CMK (cell line): ENCODE measurements at regions not wholly inside any gene's neighbourhood (a gene's known extent, or its start where the extent isn't known, plus 50 kb on each side); places are given as distances from the start of the nearest gene placed in this dataset.

ENCODE experiments used
- DNase-seq: peaks from one replicate; pipeline ENCODE4 v3.0.0-alpha.2; 2010; ENCODE audit warnings: low read depth

DNA sequence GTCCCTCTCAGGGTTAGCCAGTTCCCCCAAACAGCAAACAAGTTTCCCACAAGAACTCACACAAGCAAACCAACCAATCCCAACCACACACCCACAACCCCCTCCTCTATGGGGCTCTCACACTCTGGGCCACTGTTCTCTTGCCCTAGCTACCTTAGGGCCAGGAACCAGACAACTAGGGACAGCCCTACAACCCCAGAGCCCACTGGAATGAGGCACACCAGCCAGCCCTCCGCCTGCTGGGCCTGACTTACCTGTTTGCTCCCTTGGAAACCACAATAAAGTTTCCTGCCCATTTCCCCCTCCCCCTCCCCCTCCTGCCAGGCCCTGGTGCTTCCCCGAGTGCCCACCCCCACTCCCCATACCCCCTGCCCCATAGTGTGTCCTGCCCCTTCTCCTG lies 132.6 kb downstream of the WDR11 start:
- DNase-seq: no peak

DNA sequence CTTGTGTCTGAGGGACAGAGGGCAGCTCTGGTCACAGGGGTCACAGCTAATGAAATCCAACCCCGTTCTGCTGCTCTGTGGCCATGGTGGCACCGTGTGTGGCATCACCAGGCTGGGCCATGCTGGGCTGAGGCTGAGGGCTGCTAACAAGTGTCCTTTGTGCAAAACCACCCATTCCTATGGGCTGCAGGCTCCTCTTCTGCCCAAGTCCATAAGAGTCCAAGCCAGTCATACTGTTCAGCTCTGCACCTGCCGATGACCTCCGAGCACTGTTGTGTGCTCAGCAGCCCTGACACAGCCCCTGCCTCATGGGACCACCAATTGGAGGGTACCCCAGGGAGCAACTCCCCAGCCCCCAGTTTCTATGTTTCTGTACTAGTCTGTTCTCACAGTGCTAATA lies 133.1 kb downstream of the WDR11 start:
- no peak for DNase-seq

DNA sequence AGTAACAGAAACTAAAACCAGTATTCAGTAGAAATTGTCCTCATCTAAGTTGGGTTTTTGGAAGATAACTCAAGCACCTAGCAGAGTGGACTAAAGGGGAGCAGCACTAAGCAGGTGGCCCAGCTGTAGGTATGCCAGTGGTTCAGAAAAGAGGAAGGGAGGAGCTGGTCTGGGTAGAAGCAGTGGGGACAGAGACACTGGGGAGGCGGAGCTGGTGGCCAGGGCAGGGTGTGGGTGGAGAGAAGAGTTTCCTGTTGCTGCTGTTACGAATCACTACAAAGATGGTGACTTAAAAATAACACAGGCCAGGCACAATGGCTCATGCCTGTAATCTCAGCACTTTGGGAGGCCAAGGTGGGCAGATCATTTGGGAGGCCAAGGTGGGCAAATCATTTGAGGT lies 136.2 kb downstream of the WDR11 start:
- DNase-seq: no peak

DNA sequence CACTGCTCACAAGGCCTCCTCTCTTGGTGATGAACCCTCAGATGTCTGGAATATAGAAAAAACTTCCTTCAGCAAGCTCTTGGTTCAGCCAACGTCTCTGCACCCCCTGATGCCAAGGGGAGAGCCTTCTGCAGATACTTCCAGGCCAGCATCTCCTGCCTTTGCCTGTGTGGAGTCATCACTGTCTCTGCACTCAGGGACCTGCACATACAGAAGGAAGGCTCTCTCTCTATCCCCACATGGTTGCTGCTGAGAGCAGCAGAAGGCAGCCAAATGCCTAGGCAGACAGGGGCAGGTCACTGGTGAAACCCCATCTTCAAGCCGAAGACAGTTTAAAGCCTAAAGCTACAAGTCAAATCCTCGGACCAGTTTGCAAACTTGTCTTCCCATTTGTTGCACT lies 137.6 kb downstream of the WDR11 start:
- DNase-seq: no peak

DNA sequence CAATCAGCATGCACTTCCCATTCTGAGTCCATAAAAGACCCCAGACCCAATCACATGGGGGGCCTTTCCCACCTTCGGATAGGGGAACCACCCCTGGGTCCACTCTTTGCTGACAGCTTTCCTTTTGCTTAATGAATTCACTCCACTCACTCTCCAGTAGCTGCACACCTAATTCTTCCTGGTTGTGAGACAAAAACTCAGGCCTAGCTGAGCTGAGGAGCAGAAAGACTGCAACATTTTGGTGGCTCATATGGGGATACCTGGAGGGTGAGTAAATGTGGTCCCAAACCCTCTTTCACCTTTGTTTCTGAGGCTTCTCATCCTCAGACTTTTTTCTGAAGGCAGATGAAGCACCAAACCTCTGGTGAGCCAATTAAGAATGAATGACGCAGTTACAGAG lies 138.1 kb downstream of the WDR11 start:
- no peak for DNase-seq

DNA sequence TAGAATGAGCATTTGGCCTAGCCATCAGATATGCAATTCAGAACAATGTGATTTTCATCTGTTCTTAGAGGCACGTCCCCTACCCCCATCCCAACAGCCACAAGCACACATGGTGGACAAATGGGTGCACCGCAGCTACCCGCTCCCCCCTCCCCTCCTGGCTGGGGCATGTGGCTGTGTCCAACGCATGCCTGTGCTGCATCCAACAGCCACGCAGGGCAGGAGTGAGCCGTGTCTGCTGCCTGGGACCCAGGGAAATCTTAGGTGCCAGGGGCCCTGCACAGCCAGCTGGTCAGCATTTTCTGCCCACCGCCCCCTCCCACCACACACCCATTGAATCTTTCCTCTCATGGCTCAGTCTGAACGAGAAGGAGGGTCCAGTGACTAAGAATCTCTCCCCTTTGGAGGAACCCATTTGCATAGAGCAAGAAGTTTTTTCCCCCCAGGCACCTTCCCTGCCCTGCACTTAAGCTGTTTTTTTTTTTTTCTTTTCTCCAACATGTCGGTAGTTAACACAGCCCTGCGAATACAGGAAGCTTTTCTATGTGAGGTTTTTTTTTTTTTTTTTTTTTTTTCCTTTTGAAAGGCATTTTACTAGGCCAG lies 138.9 kb downstream of the WDR11 start:
- DNase-seq: no peak

DNA sequence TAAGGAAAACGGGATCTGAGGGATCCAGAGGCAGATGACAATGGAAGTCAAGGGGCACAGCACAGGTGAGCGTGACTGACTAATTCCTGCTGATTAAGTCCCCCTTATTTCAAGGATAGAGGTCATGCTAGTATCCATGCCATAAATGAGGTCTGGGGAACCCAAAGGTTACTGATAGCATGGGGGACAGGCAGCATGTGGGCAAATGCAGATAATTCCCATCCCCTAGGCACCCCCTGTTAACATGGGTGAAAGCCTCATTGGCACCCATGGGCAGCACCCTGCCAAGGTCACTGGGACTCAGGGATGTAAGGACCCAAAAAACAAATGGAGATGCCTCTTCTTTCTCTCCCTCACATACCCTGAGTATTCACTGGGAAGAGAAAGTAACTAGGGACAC lies 139.7 kb downstream of the WDR11 start:
- no peak for DNase-seq

DNA sequence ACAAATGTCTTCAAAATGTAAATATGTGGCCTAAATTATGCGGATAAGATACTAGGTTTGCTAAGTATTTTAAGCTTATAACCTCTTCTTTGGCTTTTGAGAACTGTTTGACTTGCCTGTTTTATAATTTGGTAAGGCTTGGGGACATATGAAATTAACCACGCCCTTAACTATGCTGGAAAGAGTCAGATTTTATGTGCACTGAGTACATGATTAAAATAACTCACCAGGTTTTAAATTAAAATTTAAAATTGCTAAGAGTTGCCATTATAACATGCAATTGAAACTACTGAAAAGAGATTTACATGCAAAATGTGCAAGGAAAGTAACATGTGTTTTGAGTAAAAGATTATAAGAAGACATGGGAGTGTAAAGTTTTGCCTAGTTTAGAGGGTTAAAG lies 141.9 kb downstream of the WDR11 start:
- DNase-seq: no peak

DNA sequence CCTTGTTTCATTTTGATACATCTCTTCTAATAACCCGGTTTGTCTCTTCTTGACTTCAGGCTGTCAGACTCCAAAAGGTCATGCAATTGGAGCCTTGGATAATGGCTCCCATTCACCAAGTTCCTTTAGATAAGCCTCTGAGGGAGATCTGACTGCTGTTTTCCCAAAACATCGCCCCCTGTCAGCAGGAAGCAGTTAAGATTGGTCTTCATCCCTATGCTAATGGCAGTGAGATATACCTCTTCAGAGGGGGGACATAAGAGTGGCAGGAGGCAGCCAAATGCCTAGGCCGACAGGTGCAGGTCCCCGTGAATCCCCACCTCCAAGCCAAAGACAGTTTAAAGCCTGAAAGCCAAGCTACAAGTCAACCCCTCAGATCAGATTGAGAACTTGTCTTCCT lies 144.6 kb downstream of the WDR11 start:
- DNase-seq: no peak

DNA sequence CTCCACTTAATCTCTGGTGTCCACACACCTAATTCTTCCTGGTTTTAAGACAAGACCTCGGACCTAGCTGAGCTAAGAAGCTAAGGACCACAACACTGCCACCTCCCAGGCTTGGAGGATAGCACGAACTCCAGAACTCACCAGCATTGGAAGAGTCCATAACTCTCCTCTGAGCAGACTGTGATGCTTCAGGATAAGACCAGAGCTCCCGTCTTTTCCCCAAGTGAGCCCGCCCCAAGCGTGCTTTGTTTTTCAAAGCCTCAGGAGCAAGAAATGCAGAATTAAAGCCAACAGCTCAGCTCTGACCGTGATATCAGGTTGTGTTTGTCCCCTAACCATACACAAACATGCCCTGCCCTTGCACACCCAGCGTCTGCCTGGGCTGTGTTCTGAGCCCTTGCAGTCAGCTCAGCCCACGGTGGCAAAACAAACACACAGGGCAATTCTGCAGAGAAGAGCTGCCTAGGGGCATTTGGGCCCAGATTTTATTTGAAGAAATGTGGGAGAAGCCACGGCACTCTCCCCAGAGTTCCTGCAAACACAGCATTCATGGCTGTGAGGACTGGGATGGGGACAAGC lies 145.4 kb downstream of the WDR11 start:
- no peak for DNase-seq

DNA sequence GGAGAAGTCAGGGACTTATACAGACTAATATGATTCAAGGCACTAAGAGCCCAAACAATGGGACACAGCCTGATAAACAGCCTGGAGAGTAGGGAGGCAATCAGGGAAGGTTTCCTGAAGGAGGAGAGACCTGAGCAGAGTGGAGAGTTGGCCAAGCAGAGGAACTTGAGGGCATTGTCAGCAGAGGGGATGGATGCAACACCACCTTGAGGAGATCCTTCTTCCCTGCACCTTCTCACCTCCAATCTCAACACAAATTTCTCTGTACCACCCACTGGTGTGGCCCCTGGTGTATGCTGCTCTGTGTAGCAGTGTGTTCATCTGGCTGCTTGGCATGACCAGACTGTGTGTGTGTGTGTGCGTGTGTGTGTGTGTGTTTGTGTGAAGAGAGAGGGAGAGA lies 146.2 kb downstream of the WDR11 start:
- DNase-seq: no peak

DNA sequence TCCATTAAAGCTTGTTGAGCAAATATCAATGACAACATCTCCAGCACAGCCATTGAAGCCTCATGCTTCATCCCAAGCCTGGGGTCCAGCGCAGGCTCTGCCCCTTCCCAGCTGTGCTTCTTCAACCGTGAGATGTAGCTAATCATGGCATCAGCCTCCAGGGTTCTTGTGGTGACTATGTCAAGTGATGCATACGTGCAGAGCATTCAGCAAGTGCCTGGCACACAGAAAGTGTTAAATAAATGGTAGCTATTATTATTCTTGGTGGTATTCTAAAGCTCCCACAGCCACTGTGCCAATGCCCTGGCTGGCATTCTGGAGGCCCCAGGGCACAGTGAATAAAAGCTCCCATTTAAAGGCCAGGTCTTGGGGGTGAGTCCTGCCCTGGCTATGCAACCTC lies 146.6 kb downstream of the WDR11 start:
- no peak for DNase-seq

DNA sequence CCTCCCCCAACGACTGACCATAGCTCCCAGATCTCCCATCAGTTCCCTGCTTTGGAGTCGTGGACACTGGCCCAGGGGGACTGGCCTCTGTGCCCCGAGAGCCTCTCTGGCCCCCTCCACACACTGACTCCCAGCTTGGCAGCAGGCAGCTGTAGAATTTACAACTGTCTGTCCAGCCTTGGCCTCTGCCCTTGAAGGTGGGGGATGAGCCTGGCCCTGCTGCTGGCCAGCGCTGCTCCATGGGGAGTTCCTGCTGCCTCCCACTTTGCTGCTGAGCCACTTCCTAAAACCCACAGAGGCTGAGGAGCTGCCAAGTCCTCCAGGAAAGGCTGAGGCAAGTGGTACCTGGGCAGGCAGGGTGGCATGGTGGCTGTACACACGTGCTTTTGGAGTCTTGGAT lies 147.1 kb downstream of the WDR11 start:
- no peak for DNase-seq

DNA sequence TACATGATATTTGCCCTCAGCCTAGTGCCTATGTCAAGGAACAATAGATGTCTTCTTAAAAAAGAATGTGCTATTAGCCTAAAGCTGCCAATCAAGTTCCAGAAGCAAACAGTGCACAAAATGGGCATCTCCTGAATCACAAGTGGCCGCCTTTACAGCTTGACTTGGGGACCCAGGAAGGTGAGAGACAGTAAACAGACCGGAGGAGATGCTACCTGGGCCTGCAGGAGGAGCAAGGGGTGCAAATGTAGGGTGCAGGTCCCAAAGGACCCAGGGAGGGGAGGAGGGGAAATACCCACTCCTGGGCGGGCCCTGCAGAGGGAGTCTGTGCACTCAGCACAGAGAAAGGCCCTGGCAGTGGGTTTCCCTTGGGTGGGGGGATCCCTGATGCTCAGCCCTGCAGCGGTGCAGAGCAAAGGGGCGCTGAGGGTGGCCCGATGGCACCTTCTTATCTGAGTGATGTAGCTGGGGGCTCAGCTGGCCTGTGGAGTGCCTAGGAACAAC lies 147.7 kb downstream of the WDR11 start:
- no peak for DNase-seq

DNA sequence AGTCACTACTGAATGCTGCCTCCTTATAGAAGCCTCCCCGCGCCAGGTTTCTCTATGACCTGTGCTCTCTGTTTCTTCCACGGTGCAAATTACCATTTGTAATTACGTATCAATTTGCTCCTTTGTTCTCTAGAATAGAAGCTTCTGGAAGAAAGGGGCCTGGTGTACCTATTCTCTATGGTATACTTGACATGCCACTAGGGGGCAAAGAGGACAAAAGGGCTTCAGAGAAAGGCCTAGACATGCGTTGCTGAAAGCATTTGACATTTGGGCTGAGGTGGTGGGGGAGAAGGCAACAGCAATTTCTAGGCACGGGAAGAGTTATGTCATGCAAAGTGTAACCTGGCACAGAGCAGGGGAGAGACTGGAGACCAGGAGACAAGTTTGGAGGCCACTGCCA lies 148.7 kb downstream of the WDR11 start:
- DNase-seq: no peak

DNA sequence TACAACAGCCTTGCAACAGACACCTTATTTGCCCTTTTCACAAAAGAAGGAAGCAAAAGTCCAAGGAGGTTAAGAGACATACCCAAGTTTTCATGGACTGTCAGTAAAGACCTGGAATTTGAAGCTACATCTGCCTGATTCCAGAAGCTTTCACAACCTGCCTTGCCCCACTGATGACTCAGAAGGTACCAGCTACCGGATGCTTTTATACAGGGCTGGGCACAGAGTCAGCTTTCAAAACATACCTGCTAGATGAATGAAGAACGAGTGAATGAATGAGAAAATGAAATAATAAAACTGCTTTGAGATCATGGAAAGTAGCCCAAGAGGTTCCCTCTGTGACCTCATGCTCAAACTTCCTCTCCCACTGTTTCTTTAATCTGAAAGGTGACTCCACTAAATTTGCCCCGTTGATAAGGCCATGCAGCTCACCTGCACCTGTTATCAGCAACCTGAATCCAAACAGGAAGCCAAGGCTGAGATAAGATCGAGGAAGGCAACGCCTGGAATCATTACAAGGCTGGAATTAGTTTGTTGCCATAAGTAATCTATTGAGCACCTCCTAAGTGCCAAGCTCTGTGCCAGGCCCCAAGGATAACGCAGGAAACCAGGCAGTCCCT lies 151.5 kb downstream of the WDR11 start:
- no peak for DNase-seq

DNA sequence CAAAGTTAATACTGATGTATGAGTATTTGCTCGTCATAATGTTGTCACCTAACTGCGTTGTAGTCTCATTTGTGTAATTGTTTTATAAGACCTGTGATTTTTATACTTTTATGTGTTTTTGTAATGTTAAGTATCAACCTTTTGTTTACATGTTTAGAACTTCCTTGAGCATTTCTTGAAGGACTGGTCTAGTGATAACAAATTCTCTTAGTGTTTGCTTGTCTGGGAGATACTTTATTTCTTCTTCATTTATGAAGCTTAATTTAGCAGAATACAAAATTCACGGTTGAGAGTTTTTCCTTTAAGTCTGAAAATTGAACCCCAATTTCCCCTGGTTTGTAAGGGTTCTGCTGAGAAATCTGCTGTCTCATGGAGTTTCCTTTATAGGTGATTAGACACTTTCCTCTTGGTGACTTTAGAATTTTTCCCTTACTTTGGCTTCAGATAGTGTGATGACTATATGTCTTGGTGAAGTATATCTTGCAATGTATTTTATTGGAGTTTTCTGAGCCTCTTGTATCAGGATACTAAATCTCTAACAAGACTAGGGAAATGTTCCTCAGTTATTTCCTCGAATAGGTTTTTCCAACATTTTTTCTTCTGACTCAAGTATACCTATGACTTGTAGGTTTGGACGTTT lies 154.9 kb downstream of the WDR11 start:
- DNase-seq: no peak

DNA sequence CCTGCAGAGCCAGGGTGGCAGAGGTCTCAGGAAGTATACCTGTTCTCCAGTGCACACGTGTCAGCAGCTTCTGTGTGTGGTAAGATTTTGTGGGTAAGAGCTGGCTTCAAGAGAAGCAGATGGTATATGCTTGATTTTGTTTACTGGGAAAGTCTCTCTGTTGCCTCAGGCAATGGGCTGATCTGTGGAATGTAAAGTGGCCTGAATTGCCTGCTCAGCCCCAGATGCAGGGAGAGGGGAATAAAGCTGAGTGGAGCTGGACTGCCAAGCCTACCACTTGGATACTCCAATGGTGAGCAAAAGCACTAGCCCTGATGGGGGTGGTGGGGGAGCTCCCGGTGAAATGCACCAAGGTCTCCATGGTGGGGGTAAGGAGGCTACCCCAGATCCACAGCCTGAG lies 156.1 kb downstream of the WDR11 start:
- no peak for DNase-seq

DNA sequence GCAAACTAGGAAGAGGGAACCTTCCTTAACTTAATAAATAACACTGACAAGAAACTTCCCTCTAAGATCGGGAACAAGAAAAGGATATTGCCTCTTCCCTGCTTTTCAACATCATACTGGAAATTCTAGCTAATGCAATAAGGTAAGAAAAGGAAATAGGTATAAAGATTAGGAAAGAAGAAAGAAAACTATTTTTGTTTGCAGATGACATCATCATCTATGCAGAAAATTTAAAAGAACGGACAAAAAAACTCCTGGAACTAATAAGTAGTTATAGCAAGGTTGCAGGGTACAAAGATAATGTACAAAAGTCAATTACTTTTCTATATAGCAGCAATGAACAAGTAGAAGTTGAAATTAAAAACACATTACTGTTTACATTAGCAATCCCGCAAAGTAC lies 164.8 kb downstream of the WDR11 start:
- no peak for DNase-seq

DNA sequence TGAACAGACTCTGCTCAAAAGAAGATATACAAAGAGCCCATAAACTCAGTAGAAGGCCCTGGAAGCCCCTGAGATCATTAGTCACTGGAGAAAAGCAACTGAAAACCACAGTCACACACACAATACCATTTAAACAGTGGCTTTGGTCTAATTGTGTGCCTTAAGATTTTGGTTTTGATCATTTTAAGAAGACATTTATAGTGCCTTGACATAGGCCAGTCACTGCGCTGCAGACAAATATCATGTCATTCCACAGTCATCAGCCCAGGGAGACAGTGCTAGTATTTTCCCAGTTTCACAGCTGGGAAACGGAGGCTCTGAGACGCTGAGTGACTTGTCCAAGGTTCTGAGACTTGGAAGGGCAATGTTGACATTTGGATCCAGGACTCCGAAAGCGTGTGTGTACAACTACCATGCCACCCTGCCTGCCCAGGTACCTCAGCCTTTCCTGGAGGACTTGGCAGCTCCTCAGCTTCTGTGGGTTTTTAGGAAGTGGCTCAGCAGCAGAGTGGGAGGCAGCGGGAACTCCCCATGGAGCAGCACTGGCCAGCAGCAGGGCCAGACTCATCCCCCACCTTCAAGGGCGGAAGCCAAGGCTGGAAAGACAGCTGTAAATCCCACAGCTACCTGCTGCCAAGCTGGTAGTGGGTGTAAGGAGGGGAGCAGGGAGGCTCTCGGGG lies 173.9 kb downstream of the WDR11 start:
- DNase-seq: no peak

DNA sequence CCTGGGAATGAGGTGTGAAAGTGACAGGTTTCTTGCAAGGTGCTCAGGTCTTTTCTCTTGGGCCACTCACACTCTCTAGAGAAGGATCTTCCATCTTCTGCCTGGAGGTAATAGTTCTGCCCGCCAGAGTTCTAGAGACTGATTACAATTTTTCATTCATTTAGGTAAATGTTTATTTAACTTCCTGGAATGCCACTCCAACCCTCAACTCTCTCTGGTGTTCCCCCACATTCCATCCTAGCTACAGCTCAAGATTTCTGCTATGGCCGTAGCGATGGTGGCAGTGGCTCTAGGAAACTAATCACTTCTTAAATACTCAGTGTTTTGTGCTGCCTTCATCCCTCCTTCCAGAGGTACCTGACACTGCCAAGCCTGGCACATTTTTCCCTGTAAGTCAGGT lies 174.6 kb downstream of the WDR11 start:
- no peak for DNase-seq

DNA sequence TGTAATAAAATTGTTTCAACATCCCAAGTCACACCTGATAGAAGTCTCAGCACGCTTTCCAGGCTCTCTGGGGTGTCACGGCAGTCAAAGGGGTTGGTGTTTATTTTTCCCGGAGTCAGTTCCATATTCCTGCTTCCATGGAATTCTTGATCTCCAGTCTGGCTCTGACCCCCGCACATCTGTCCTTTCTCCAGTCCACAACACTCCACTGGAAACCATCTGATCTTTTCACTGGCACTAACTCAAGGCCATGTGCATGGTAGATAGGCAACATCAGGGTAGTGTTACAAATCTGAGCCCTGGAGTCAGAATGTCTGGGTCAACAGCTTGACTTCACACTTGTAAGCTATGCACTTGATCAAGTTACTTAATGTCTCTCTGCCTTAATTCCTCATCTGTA lies 176.2 kb downstream of the WDR11 start:
- DNase-seq: no peak

DNA sequence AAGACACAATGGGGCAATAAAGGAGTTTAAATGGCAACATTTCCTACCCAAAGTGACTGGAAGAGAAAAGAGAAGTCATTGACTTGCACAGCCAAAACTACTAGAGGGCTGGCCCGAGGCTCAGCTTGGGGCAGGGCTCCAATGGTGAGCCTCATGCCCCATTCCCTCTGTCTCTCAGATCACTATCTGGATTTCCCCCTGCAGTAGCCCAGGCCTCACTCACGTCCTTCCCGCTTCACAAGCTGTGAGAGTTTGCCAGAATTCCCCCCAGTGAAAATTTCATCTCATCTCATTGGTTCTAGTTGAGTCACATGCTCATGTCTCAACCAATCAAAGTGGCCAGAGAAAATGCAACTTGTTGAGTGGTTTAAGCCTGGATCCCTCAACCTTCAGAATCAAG lies 181.3 kb downstream of the WDR11 start:
- DNase-seq: no peak
